ENCODE measurements at regions not wholly inside any gene's neighbourhood (a gene's known extent, or its start where the extent isn't known, plus 50 kb on each side); places are given as distances from the start of the nearest gene placed in this dataset.

GRCh38 chr2:36157093-36157492 lies 198.5 kb upstream of the CRIM1 start:
- DNase-seq: peak; percentile 1

DNA sequence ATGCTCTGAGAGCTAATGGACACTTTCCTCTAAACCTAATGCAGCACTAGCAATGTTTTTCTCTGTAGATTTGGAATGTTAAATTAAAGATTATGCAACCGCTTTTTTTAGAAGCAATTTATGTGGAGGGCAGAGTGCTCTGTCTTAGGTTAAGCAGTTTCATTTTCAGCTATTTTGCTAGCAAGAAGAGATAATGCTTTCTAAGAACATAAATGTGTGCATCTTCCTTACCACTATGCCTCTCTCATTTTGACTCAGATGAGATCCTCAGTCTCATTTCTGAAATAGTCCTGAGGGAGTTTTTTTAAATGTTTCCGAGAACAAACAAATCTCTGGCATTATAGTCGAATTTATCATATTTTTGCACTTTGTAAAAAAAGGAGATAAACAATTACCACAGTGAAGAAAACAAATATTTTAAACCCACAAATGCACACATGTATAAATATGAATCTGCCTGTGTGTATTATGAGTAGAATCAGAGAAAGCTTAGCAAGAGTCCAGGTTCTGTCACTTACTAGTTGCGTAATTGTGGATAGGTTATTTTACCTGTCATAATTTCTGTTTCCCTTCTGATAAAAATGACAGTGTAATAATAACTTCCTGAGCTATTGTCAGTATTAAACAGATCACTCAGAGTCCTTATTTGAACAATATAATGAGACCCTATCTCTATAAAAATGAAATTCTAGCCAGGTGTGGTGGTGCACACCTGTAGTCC lies 207.7 kb upstream of the CRIM1 start:
- DNase-seq: peak; percentile 22

- peak; percentile 51 for DNase-seq
Measured at GRCh38 chr2:36146765-36147164, 208.8 kb upstream of the CRIM1 start.

- DNase-seq: no peak
Measured at GRCh38 chr2:36140391-36140790, 215.2 kb upstream of the CRIM1 start.

DNA sequence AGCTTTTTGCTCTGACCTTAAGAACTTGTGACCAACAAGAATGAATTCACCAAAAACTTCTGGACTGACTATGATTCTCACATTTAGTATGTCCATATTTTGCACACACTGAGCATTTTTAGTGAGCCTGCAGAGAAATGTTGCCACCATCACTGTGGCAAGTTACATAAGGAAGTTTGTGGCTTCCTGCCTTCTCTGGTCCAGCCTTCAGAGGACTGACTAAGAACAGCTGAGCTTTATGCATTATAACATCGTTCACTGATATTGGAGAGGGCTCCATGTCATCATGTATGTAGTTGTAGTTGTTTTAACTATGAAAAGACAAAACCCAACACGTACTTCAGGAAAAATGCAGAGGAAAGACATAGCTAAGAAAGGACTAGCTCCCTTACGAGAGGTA lies 218.0 kb upstream of the CRIM1 start:
- peak; percentile 25 for DNase-seq

DNA sequence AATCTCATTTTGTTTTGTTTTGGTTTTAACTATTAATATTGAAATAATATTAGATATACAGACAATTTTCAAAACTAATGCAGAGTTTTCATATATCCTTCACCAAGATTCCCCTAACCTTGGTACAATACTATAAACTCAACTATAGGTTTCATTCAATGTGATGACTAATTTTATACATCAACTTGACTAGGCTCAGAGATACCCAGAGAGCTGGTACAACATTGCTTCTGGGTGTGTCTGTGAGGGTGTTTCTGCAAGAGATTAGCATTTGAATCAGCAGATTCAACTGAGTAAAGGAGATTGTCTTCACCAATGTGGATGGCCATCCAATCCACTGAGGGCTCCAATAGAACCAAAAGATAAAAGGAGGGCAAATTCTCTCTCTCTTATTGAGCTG lies 221.3 kb upstream of the CRIM1 start:
- DNase-seq: no peak

GRCh38 chr2:36128359-36128758 lies 227.2 kb upstream of the CRIM1 start:
- DNase-seq: no peak

DNA sequence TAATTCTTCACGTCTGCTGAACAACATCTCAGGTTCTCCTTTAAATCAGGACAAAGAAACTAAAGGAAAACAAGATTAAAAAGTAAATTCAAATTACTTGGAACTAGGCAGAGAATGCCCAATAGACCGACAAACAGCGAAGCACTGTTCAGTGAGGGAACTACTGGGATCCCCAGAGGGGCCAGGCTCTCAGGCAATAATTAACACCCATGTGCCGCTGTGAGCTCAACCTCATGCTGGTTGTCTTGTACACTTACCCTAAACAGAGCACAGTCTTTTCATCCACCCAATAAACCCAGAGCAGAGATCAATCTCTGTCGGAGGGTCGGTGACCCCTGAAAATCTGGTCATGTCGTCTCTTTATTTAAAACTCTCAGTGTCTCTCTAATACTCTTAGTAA lies 229.9 kb upstream of the CRIM1 start:
- DNase-seq: no peak

DNA sequence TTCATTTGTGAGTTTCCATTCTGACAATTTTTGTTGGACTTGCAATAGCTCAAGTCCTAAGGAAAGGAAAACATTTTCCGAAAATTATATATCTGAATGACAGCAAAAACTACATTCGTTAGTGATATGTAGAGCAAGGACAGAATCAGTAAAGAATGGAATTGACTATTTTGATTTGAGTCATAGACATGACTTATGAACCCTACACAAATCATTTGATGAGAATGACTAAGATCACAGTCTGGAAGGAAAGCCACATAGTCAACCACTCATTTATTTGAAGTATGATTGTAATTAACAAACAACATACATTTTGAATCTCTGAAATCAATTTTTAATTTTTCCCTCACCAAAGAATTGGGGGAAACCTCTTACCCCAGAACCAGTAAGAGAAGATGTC lies 231.6 kb upstream of the CRIM1 start:
- DNase-seq: no peak

DNA sequence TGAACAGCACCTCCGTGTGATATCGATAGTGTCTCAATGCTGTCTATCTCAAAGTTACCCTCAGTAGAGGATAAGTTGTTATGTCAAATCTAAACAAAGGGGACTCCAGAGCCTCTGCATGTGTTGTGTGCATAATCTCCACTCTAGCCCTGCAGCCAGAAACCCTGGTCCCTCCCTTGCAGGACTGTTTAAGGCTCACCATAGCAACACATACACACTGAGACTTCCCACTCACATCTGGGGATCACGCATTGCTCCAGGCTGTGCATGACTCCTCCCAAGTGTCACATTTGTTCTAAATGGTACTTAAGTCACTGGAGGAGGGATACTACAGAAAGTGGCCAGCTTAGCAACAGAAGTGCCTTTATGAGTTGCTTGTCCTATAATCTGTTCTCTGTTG lies 258.6 kb upstream of the CRIM1 start:
- DNase-seq: no peak

- peak; percentile 12 for DNase-seq
Measured at GRCh38 chr2:36091844-36092741, 263.5 kb upstream of the CRIM1 start.

DNA sequence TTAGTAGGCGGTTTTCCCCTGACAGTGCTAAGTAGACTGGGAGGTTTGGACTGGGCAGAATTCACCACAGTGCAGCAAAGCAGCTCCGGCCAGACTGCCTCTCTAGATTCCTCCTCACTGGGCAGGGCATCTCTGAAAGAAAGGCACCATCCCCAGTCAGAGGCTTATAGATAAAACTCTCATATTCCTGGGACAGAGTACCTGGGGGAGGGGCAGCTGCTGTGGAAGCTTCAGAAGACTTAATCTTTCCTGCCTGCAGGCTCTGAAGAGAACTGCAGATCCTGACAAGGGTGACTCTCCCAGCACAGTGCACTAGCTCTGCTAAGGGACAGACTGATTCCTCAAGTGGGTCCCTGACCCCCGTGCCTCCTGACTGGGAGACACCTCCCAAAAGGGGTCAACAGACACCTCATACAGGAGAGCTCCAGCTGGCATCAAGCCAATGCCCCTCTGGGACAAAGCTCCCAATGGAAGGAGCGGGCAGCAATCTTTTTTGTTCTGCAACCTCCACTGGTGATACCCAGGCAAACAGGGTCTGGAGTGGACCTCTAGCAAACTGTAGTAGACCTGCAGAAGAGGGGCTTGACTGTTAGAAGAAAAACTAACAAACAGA lies 266.8 kb upstream of the CRIM1 start:
- no peak for DNase-seq

DNA sequence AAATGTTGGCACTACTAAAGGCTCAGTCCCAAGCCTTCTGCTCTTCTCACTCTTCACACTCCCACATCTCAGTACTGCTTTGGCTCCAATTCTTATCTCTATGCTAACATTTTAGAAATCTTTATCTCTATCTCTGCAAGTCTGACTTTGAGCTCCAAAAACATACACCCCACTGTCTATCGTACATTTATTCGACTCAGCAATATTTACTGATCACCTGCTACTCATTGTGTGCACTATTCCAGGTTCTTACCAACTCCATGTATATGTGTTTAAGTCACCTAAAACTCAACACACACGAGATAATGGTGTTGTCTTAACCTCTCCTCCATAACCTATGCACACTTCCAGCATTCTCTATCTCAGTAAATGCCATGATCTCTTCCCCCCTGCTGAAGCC lies 268.2 kb upstream of the CRIM1 start:
- no peak for DNase-seq

GRCh38 chr2:36079793-36080192 lies 275.8 kb upstream of the CRIM1 start:
- DNase-seq: no peak

- DNase-seq: no peak
Measured at GRCh38 chr2:36074008-36074407, 281.6 kb upstream of the CRIM1 start.

DNA sequence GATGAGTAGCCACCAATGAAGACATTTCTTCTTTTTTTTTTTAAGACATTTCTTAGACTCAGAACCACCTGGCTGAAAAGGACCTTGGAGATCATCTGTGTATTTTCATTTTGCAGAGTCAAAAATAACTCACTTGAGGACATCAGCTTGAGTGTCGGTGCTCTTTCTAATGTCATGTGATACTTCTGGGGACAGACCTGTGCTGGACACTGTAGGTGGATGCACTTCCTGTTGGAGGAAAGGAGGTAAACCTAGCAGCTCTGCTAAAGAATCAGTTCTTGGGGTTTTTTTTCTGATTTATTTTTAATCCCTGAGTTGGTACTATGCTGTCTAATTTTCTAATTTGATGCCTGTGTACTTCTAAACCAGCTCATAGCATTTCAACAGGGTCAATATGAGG lies 283.9 kb upstream of the CRIM1 start:
- DNase-seq: no peak

DNA sequence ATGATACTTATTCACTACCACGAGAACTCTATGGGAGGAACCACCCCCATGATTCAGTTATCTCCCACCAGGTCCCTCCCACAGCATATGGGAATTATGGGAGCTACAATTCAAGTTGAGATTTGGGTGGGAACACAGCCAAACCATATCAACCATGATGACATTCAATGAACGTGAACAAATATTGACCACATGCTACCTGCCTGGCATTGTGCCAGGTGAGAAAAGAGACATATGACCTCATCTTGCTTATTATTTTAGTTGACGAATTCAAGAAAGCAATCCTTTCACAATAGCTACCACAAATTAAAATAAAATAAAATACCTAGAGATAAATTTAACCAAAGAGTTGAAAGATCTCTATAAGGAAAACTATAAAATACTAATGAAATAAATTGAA lies 286.5 kb upstream of the CRIM1 start:
- DNase-seq: no peak

DNA sequence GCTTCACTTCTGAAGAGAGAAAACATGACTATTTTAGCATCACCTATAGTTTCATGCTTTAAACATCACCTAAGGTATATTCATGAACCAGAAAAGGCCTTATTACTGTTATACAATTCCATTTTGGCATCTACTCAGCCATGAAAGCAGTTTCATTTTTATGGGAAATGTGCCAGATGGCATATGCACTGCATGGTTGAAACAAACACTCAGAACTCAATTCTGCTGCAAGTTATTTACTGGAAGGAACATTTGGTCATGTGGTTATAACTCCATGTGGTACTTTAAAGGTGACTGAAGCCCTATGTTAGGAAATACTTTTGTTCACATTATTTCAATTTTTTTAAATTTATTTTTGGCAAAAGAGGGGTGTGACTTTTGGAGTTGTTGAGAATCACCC lies 287.5 kb upstream of the CRIM1 start:
- no peak for DNase-seq

DNA sequence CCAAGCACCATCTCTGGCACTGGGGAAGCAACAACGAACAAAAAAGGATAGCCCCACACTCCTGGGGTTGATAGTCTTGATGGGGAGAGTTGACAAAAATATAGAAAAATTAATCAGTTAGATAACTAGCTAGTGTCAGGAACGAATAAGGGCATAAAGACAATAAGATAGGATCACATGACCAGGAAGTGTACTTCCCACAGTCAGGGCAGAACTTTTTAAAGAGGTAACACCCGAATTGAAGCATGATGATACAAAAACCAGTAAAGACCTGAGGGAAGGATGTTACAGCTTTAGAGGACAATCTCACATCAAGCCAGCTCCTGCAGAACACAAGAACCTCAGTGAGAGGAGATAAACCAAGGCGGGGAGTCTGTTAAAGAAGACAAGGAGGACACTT lies 295.4 kb upstream of the CRIM1 start:
- peak; percentile 28 for DNase-seq

DNA sequence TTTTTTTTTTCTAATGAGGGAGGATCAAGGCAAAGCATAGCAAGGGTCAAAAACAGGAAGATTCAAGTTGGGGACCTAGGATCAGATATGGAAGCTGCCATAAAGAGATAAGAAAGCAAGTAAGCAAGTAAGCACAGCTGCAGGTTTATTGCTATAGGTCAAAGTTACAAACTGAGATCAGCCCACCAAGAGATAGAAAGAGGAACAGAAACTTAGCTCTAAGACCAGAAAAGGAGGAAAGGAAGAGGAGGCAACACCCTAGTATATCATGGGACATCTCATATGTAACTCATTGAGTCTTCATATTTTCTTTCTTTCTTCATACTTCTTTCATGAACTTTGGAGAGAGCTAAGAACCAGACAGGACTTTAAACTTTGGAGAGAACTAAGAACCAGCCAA lies 295.9 kb upstream of the CRIM1 start:
- peak; percentile 96 for DNase-seq

GRCh38 chr2:36058953-36059352 lies 296.6 kb upstream of the CRIM1 start:
- peak; percentile 77 for DNase-seq

DNA sequence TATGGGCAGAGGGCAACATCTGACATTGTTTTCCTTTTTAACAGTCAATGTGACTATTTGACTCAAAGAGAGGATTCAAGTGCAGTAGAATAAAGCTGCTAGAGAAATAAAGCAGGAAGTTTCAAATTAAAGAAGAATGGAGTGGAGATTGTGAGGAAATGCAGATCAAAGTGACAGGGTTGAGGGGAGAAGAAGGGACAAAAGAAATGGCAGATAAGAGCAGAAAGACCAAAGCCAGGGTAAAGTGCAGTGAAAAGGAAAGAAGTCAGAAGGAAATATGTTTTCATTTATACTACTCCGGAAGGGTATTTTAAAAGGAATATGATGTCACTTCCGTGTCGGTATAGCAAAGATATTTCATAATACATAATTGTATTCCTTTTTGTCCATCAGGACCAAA lies 297.5 kb upstream of the CRIM1 start:
- peak; percentile 18 for DNase-seq

DNA sequence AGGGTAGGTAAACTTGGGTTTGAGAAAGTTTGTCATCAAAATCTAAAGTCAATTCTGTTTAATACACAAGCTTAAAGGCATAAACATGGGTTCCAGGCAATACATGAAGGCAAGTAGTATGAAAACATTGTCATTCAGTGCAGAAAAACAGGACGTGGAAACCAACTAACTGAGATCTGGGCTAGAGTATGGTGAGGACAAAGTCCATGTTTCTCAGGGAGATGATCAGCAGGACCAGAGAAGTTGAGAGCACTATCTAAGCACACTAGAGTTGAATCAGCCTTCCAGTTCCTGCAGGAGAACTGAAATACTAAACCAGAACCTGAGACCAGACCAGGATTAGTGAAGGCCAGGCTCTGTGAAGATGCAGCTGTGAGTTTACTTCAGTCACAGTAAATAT lies 302.8 kb upstream of the CRIM1 start:
- no peak for DNase-seq

DNA sequence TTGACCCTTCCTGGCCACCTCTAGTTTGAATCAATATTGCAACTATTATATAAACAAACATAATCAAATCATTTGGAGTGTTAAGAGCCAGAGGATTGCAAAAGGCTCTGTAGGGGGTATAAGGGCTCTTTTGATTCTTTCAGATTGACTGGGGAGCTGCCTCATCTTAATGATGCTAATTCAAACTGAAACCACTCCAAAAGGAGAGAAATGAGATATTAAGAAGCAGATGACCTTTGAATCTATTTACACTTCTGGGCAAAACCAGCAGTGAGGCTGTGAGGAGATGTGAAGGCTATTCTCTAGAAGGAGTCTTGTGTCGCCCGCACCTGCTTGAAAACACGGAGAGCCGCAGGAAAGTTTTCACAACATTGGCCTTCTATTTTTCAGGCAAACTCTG lies 311.2 kb upstream of the CRIM1 start:
- DNase-seq: no peak

Measured in MV-4-11 (cell line).